ENCODE measurements at regions not wholly inside any gene's neighbourhood (a gene's known extent, or its start where the extent isn't known, plus 50 kb on each side); places are given as distances from the start of the nearest gene placed in this dataset.

DNA sequence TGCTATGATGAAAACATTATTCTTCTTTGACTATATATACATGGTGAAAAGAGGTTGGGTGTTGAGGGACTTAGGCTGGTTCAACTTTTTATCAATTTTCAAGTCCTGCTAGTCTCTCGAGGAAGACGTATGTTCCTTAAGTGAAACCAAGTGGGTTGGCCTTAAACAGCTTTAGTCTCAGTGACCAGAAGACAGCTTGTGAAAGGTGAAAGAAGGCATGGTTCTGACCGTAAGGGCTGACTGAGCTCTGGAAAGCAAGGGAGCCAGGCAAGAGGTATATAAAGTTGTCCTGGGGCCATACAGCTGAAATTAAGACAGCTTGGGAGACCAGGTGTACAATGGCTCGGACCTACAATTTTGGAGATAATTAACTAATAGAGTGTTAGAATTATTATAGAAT is 128.9 kb upstream of the TP63 start:
- no peak for DNase-seq

- DNase-seq: no peak
Observed at GRCh38 chr3:189502676-189503257, 128.4 kb upstream of the TP63 start.

GRCh38 chr3:189507856-189508255 is 123.3 kb upstream of the TP63 start:
- no peak for DNase-seq

GRCh38 chr3:189508784-189509501 is 122.2 kb upstream of the TP63 start:
- peak; percentile 21 for DNase-seq

DNA sequence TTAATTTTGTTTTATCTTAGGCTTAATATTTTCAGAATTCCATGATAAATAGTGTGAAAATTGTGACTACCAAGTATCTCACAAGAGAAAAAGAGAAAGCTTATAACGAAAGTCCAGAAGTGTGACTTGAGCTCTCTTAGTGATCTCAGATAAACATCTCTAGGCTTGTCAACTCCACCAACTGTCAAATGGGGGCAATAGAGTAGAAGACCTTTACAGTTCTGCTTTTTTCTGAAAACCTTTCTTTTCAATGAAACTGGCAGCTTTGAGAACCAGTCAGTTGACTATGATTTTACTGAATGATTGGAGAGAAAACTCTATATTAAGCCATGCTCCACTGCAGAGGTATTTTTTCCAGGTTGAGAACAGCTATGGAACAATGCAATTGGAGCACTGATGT is 119.2 kb upstream of the TP63 start:
- DNase-seq: no peak

DNA sequence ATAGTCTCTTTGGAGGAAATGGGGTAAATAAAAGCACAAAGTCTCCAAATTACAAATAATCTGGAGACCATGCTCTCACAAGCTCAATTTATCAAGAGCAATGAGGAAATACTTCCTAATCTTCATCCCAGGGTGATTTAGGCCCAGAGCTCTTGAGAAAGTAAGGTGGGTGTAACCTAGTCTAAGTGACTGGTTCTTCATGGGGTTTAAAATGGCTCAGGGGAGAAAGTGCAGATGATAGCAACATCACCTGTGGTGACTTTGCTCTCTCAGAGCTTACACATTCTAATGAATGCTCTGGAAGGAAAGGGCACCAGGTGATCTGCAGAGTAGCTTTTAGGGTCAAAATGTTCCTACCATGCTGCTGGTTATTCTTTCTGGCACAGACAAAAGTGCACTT is 118.4 kb upstream of the TP63 start:
- DNase-seq: no peak

DNA sequence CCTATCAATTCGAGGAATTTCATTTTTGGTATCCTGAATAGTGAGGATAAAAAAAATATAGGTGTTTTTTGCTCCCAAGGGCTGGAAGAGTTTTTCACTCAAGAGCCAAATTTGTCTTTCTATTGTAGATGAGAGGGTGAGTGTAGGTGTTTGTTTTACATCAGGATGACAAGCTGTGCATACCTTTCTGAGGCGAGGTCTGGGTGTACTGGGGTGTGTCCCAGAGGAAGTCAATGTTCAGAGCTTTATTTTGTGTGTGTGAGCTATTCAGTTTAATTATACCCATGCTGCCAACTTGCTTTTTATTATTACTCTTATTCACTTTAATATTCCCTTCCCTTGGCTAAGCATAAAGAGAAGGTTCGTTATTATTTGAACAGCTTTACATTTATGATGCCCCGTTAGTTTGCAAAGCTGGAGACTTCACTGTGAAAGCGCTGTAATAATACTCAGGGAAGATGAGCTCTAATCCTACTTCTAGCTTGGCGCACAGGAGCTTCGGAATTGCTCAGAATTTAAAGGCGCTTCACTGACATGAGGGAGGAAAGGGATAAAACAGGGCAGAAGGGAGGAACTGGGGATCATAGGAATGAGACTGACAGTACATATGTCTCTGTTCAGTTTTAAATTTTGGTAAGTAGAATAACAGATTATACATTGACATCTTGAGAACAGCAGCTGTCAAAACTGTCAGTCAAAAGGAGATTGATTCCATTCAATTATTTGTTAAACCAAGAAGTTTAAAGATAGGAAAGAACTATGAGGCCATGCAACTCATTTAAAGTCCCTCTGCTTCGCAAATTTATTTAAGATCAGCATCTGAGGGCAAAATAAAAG is 117.7 kb upstream of the TP63 start:
- no peak for DNase-seq

GRCh38 chr3:189516039-189516438 is 115.2 kb upstream of the TP63 start:
- DNase-seq: no peak

GRCh38 chr3:189517981-189518380 is 113.2 kb upstream of the TP63 start:
- DNase-seq: no peak

GRCh38 chr3:189519458-189519857 is 111.7 kb upstream of the TP63 start:
- no peak for DNase-seq

DNA sequence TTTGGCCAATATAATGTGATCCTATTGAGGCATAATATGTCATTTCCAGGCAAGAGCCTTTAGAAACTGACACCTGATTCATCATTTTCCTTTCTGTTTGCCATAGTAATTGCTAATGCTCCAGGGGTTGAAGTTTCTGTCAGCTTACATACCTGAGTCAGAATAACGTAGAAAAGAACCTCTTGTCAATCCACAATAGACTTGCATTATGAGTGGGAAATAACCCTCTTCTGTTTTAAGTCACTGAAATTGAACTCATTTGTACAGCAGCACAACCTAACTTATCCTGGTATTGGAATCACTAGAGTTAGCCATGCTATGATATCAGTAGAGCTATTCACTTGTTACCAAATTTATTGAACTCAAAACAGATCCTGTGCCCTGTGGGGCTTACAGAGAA is 101.7 kb upstream of the TP63 start:
- DNase-seq: no peak

GRCh38 chr3:189529889-189530471 is 101.2 kb upstream of the TP63 start:
- DNase-seq: no peak

DNA sequence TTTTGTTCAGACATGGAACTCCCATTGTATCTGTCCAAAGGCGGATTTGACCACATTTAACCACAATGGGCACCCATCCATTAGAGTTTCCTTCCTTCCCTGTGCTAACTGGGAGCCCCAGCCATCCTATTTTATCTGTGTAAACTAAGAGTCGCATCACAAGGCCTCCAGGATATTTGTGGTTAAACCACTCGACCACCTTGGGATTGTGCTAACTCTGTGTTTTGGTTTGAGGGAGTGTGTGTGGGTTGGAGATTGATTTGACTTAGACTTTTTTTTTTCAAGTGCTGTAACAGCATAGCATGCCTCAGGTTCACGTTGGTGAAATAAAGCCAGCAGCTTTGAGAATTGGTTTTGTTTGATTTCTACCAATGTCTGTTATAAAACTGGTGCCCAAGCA is 100.4 kb upstream of the TP63 start:
- no peak for DNase-seq

- no peak for DNase-seq
Observed at GRCh38 chr3:189531271-189531670, 99.9 kb upstream of the TP63 start.

- no peak for DNase-seq
Observed at GRCh38 chr3:189534531-189534930, 96.7 kb upstream of the TP63 start.

DNA sequence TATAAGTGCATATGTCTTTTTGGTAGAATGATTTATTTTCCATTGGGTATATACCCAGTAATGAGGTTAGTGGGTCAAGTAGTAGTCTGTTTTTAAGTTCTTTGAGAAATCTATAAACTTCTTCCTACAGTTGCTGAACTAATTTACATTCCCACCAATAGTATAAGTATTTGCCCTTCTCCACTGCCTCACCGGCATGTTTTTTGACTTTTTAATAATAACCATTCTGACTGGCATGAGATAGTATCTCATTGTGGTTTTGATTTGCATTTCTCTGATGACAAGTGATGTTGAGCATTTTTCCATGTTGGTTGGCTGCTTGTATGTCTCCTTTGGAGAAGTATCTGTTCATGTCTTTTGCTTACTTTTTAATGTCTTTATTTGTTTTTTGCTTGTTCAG is 94.1 kb upstream of the TP63 start:
- no peak for DNase-seq

GRCh38 chr3:189547448-189547847 is 83.7 kb upstream of the TP63 start:
- DNase-seq: no peak

DNA sequence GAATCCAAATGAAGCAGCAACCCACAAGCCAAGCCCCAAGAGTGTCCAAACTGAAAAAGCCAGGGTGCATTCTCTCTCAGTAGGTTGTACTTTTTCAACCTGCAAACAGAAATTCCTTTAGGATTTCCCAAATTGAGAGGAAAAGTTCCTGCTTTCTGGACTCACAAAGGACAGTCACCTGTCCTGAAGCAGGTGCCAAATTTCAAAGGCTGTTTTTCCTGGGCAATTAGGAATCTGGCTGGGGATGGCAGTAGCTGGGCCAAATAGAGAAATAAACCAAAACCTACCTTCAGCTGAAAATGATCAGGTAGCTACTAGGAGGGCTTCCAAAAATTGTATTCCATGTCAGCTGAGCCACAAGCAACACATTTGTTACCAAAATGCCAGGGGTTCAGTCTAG is 83.1 kb upstream of the TP63 start:
- no peak for DNase-seq

DNA sequence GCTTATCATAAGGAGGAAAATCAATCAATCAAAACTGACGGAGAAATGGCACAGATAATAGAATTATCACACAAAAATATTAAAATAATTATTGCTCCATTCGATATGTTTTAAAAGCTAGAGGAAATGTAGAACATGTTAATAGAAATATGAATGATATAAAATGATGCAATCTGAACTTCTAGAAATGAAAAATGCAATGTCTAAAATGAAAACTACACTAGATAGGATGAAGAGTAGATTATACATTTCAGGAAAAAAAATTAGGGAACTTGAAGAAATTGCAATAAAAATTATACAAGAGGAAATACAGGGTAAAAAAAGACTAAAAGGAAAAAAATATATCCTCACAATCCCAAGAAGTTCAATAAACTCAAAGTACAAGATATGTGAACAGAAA is 80.2 kb upstream of the TP63 start:
- DNase-seq: no peak

DNA sequence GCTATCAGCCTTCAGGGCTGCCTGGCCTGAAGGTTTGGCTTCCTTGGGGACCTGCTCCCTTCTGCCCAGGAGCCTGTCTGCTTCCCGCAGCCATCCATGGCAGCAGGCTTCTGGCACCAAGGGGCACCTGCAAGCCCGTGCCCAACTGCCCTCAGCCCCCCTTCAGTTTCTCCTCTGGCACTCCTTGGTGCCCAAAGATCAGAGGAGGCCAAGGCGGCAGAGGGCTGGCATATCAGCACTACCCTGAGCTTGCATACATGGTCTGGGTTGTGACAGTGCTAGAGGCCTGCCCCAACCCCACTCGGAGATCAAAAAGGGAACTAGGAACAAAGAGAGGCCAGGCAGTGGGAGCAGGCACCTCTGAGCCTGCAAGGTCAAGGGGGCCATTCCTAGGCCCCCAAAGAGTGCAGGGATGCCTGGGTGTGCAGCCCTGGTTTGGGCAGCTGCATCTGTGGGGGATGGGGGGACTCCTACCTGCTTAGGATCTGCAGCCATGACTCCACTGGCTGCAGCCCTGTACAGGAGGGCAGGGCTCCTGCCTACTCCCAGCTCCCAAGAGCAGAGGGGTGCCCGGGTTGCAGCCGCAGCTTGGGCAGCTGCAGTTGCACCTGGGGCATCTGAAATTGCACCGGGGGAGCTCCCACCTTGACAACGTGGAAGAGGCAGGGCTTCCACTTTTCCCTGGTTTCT is 76.2 kb upstream of the TP63 start:
- DNase-seq: no peak

DNA sequence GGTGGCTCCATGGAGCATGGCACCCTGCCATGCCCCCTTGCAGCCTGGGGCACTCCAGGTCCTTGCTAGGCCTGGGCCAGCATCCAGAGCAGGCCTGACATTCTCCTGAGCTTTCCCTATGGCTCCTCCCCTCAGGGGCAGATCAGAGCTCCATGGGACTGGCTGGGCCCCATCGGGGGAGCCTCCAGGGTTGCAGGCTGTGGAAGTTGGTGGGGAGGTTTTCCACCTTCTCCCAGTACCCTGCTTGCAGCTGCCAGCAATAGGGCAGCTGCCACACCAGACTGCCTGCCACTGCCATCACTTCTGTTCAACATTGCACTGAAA is 75.7 kb upstream of the TP63 start:
- no peak for DNase-seq

DNA sequence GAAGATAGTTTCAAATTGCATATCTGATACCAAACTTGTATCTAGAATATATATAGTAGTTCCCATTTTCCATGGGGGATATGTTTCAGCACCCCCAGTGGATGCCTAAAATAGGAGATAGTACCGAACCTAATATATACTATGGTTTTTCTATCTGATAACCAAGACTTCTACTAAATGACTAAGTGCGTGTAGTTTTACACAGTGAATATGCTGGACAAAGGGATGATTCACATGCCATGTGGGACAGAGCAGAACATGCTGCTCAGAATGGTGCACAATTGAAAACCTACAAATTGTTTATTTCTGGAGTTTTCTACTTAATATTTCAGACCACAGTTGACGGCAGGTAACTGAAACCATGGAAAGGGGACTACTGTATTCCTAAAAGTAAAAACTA is 73.4 kb upstream of the TP63 start:
- DNase-seq: no peak

GRCh38 chr3:189561256-189561655 is 69.9 kb upstream of the TP63 start:
- no peak for DNase-seq

Measured in midbrain (tissue), 1 donor.